LNCaP clone FGC (cell line): ENCODE measurements at regions not wholly inside any gene's neighbourhood (a gene's known extent, or its start where the extent isn't known, plus 50 kb on each side); places are given as distances from the start of the nearest gene placed in this dataset.

ENCODE experiments used
- DNase-seq: peaks from one replicate; pipeline ENCODE4 v3.0.0-alpha.2; 2011; ENCODE audit warnings: low read depth
- H3K4me3 ChIP-seq: 2 replicates; pipeline ENCODE4 v1.5.1; 2011; ENCODE audit warnings: mild to moderate bottlenecking, low read depth, low read length, control low read depth
- TF ChIP-seq, protein P1 (sequence below): IDR thresholded peaks from 2 replicates; pipeline ENCODE4 v1.5.1; 2012; ENCODE audit warnings: mild to moderate bottlenecking; ENCODE audit not compliant: control insufficient read depth, insufficient read depth; ENCODE audit errors: extremely low read depth

DNA sequence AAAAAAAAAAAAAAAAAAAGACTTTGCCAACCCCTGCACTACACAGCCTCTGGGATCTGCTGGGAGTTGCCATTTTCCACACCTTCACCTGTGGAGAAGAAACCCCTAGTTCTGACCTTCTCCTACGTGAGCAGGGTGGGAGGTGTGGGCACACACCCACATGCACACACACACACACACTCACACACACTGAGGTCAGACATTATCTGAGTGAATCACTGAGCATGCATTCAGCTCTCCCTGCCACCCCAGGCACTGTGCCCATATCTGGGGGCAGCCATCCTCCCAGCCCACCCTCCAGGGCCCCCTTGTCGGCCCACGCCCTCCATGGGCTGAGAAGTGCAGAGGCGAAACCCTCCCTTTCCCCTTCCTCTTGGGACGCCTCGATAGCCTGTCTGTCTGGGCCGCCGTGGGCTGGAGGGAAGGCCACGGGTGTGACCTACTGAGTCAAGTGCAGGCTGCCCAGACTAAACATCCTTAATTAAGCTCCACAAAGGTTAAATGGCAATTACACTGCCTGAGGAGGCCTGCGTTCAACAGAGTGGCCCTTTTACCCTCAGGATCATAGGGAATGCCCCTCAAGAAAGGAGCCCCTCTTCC lies 143.8 kb downstream of the C16orf95 start:
- DNase-seq: no peak
- no peak overlapping the region for H3K4me3 ChIP-seq
- TF ChIP-seq, protein P1, sequence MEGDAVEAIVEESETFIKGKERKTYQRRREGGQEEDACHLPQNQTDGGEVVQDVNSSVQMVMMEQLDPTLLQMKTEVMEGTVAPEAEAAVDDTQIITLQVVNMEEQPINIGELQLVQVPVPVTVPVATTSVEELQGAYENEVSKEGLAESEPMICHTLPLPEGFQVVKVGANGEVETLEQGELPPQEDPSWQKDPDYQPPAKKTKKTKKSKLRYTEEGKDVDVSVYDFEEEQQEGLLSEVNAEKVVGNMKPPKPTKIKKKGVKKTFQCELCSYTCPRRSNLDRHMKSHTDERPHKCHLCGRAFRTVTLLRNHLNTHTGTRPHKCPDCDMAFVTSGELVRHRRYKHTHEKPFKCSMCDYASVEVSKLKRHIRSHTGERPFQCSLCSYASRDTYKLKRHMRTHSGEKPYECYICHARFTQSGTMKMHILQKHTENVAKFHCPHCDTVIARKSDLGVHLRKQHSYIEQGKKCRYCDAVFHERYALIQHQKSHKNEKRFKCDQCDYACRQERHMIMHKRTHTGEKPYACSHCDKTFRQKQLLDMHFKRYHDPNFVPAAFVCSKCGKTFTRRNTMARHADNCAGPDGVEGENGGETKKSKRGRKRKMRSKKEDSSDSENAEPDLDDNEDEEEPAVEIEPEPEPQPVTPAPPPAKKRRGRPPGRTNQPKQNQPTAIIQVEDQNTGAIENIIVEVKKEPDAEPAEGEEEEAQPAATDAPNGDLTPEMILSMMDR: no peak

GRCh38 chr16:87174061-87174460 lies 143.1 kb downstream of the C16orf95 start:
- H3K4me3 ChIP-seq: no peak overlapping the region
- TF ChIP-seq, protein P1: no peak
- no peak for DNase-seq

DNA sequence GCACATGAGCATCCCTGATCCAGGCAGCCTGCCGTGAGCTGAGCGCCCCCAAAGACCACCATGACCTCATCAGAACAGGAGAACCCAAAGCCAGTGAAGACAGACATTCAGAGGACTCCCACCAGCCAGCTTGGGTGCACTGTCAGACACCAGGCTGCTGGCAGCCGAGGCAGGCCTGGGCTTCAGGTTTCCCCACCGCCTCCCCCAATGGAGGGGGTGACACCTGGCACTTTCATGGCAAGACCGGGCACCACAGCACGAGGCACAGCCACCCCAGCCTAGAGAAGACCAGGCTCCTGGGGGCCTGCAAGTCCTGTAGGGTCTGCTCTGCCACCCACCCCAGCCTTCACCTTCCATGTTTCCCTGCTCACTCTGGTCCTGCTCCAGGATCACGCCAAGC lies 140.5 kb downstream of the C16orf95 start:
- DNase-seq: no peak
- TF ChIP-seq, protein P1: no peak
- no peak overlapping the region for H3K4me3 ChIP-seq

DNA sequence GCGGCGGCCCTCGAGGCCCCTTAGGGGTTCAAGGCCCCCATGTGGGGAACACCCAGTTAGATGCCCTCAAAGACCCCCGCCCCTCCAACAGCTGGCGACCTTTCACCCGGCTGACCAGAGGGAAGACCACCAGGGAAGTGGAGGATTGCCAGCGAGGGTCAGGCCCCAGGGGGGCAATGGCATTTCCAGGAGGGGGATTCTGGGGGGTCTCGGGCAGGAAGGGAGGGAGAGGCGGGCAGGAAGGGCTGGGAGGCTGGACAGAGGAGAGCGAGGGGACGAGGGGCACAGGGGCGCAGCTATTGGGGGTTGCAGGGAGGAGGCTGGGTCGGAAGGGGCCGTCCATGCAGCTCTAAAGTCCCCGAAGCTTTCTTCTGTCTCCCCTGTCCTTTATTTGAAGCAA lies 139.5 kb downstream of the C16orf95 start:
- DNase-seq: no peak

GRCh38 chr16:87178177-87178863 lies 138.9 kb downstream of the C16orf95 start:
- H3K4me3 ChIP-seq: no peak overlapping the region
- TF ChIP-seq, protein P1: no peak
- no peak for DNase-seq

More for the DNA sequence above, 139.5 kb downstream of the C16orf95 start:
- no peak overlapping the region for H3K4me3 ChIP-seq
- TF ChIP-seq, protein P1: no peak

DNA sequence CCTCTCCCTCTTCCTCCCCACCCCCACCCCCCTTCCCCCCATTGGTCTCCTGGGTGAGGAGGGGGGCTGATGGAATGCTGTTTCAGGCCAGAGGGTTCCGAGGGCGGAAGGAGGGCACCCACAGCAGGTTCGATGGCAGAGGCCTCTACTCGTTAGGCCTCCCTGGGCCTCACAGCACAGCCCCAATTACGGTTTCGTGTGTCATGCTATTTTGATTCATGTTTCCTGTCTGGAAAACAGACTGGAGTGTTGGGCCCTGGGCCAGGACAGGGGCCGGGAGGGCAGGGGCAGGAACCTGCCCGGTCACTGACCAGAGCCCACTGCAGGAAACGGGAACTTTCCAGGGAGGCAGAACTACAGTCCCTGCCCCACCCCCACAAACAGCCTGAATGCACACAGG lies 138.2 kb downstream of the C16orf95 start:
- DNase-seq: no peak
- TF ChIP-seq, protein P1: no peak
- H3K4me3 ChIP-seq: no peak overlapping the region

DNA sequence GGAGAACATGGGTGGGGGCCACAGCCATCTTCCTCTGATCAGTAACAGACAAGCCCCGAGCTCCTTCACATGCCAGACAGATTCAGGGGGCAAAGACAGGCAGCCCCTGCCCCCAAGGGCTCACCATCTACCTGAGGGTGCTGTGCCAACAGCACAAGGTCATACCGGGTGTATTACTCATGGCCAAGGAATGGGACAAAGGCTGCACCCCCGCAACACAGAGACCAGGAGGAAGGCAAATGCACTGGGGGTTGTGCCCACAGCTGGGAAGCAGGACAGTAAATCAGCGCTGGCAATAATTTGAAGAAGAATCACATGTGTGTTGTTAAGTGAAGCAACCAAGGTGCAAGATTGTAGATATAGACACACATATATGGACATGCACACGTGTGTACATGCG lies 137.1 kb downstream of the C16orf95 start:
- TF ChIP-seq, protein P1: no peak

More for the DNA sequence above, 137.1 kb downstream of the C16orf95 start:
- H3K4me3 ChIP-seq: no peak overlapping the region
- no peak for DNase-seq
